ENCODE measurements at regions not wholly inside any gene's neighbourhood (a gene's known extent, or its start where the extent isn't known, plus 50 kb on each side); places are given as distances from the start of the nearest gene placed in this dataset.
"Not testable (repeated sequence)": the region's sequence is repeated elsewhere in the genome, so short reads cannot be mapped to it uniquely, and the experiment has no call there.

DNA sequence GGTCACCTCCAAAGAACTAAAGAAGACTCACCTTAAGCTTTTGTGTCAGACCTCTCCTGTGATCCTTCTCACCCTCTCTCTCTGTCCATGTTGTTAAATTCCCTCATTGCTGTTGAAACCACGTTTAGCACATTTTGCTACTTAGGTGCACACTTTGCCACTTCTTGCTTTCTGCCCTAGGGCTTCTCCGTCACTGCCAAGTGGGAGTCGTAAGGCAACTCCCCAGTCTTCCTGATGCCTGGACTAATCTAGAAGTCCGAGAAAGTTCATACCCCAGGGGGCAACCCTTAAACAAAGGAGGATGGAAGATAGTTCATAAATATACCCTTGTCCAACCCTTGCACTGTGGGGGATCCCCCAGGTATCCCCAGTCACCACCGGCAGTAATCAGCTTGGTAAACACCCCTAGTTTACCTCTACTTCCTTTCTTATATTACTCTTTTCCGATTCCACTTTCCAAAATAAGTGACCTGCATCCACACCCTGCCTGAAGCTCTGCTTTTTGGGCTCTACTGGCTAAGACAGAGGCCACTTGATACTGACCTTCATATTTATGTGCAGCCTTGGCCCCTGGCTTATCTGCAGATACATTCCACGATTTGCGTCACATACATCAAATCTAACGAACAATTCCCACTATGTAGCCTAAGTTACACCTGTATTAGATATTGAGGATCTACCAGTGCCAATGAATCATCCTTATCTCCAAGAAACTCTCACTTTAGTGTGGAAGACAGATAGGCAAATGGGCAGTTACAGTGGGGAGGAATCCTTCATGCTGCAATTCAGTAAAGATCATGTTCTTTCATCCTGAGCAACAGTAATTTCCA, 776.2 kb downstream of the RNF144A start:
- no peak for DNase-seq

DNA sequence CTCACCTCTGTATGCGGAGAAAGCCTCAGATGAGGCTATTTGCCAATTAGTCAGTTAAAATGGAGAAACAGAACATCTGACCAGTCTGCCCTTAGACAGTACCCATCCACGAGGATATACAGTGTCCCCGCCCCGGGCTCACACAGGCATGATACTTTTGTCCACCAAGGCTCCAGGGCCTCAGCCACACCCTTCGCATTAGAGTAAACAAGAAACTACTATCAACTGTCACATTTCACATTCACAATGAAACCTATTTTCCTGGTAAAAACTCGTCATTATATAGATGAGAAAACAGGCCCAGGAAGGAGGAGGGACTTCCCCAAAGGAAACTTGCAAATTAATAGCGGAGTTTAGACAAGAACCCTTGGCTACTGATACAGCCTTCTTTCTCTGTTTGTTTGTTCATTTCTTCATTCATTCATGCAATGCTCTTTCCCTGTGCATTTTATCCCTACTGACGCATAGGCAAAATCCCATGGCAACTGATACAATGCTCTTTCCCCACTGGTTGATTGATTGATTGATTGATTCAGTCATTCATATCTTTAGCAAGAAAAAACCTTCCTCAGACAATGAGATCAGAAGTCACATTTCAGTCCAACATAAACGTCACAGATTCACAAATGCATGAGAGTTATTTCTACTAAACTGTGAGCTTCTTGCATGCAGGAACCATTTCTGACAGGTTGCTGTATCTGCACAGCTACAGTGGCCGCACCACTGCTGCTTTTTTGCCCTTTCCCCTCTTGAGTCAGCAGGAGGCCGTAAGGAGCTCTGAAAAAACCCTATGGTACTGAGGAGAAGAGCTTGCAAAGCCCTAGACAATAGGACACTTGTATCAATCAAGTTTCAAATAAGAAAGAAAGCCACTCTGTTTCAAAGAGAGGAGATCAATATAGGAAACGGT, 777.1 kb downstream of the RNF144A start:
- no peak for DNase-seq

DNA sequence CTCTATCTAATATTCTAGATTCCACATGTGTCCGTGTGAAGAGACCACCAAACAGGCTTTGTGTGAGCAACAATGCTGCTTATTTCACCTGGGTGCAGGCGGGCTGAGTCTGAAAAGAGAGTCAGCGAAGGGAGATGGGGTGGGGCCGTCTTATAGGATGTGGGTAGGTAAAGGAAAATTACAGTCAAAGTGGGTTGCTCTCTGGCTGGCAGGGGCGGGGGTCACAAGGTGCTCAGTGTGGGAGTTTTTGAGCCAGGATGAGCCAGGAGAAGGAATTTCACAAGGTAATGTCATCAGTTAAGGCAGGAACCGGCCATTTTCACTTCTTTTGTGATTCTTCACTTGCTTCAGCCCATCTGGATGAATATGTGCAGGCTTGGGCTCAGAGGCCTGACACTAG, 779.3 kb downstream of the RNF144A start:
- not testable (repeated sequence) for DNase-seq

DNA sequence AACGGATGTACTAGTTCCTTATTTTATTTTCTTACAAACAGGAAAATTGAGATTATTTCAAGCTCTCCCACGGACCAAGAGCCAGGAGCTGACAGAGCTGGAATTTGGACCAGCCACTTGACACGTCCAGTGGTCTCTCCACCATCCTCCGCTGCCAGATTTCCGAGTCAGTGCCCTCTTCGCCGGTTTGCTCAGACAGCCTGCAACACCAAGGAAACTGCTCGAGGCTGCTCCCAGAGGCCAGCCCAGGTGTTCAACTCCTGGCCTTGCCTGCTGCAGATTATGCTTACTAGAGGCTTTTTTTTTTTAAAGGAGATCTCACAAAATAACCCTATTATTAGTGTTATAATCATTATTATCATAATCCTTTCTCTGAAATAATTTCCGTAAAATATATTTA, 779.8 kb downstream of the RNF144A start:
- no peak for DNase-seq

DNA sequence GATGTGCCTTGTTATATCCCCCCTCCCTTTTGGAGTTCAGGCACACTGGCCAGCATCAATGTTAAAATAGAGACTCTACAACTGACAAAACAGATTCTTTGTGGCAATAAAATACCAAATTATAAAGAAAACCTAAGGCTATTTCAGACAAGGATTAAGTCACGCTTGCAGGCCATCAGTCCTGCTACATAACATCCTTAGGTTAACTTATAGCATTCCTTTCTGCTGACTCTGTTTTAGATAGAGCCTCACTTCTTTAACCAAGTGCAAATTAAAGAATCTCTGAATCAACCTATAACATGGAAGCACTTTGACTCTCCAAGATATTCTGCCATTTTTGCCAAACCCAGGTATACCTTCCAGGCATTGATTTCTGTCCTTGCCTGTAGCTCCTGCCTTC, 784.6 kb downstream of the RNF144A start:
- no peak for DNase-seq

DNA sequence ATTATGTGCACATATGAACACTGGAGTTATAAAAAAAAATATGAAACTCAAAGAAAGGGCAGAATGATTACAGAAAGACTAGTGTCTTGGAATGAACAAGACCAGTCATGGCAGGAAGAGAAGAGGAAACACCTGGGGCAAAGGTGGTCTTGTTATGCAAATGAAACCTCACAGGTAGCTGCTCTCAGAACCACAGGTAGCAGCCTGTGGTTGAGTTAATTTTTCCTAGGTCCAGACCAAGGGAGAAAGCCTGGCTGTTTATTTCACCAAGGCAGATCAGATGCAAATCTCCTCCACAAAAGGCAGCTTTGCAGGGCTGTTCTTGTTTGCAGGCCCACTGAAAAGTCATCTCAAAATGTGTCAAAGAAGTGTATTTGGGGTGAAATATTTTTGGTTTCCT, 785.8 kb downstream of the RNF144A start:
- DNase-seq, result no peak

DNA sequence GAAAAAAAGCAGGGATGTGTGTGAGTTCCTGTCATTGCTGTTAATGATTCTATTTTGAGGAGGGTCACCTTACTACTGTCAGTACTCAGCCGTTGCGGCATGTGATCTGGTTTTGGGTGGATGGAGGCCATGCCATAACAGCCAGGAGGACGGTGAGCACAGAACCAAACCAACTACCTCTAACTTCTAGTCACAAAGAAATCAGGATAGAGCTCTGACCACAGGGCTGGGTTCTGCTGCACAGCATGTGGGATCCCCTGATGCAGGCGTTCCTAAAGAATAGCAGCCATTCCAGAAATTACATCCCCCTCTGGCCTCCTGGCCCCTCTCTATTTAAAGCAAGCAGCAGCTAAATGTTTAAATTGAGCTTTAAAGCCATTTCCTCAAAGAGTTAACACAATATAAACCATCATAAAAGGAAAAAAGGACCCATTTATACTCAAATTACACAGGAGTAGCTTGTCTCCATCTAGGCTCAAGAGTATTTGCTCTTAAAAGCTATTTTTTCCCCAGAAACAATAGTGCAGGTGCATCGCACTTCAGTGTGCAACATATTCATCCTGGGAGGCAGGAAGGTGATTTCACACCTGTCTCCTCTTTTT, 786.4 kb downstream of the RNF144A start:
- peak; percentile 67 for DNase-seq

DNA sequence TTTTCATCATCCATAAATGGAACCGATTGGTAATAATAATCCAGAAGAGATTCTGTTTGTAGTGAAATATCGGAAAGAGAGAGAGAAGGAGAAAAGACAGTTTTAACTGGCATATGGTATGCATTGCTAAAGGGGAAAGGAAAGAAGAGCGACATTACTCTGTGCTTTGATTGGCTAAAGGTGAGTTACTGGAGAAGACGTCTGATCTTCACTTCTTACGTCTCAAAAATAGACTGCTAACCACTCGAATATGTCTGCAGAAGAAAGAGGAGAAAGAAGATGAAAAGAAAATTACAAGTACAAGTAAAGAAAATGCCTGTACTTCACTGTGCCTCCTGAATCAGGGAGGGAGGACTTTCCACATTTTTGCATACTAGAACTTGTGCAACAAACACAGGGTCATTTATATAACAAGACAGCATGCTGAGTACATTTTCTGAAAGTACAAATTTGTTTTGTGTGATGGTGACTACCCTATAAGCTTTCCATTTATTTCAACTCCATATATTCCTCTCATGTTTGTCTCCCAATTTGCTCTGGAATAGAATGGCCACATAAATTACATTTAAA, 787.2 kb downstream of the RNF144A start:
- no peak for DNase-seq

DNA sequence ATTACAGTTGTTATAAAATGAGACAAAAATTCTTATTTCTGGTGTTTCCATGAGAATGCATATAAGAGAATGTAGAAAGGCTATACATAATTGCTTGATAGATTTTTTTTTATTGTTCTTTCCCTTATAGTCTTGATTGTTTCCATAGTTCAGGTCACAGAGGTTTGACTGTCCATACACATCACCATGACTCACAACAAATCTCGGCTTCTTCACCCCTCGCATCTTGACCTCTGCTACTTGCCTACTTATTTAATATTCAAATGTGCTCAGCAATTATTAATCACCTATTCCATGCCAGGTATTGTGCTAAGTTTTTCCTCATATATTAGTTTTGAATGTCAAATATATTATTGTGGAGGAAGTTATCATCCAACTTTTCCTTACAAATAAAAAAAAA, 789.6 kb downstream of the RNF144A start:
- no peak for DNase-seq

DNA sequence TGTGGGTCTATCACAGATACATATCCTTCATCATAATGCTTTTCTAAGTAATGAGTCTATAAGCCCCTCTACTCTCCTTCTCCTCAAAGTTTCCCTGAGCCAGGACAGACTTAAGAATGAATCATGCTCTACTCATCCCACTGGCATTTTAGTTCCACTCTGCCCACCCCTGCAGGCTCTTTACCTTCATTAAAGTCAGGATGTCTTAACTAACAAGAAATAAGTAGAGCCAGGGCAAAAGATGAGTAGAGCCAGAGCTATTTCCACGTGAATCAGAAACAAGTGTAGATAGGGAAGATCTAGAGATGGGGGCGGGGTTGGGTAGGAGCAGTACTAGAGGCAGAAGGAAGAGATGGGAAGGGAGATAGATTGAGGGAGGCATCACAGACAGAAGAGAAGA, 790.5 kb downstream of the RNF144A start:
- no peak for DNase-seq

DNA sequence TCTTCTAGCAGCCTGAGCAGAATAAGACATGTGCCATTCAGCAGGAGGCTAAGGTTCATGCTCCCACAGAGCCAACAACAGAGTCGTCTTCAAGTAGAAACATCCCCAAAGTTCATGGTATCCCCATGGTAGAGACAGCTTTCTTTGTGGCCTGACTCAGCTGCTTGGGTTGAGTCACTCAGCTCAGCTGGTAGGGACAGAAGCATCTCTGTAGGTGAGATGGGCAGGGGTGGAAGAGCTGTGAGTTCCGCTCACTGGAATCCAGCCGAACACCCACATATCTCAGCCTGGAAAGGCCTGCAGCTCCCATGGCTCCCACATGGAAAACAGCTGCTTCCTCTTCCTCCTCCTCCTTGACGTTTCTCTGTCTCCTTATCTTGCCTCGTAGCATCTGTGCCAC, 792.7 kb downstream of the RNF144A start:
- DNase-seq, result no peak

DNA sequence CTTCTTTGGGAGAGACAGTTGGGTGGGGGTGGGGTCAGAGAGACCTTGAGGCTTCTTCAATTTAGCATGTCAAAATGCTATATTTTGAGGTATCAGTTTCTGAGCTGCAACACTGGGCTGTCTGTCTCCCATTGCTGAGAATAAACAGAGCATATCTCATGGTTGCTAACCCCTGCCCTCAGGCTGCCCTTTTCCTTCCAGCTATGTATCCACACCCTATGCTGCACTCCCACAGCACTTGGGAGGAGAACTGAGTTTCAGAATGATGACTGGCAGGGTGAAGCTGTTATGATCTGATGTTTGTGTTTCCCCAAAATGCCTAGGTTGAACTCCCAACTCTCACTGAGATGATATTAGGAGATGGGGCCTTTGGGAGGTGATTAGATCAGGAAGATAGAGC, 794.0 kb downstream of the RNF144A start:
- DNase-seq, result no peak

DNA sequence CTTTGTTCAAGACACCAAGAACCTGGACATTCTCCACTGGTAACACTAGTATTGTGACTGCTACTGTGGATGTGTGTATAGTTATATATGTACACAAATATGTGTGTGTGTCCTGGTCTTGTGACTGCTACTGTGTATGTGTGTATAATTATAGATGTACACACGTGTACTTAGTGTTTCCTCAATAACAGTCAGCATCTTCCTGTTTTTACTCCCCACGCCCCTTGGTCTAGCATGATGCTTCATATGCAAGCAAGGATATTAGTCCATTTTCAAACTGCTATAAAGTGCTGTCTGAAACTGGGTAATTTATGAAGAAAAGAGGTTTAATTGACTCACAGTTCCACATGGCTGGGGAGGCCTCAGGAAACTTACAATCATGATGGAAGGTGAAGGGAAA, 802.7 kb downstream of the RNF144A start:
- no peak for DNase-seq

DNA sequence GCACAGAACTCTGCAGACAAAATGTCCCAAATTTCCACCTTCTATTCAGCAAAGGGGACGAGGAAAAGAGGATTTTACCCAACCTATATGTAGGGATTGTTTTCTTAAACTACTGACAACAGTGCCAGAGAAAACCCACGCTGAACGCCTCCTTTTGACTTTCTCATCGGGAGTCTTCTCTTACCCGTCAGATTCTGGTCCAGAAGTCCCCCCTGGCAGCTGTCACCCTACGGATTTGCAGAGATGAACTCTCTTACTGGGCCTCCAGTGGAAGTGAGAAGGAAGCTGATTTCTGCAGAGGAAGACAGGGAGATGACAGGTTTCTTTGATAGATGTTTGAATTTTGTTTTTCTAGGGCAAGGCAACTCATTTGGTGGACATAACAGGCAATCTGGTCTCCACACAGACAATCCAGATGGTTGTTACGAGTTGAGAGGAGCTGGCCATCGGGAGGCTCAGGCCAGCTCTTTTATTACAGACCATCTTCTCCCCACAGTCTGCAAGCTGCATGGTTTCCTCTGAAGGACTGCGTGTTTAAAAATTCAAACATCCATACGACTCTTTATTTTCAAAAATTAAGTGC, 804.3 kb downstream of the RNF144A start:
- DNase-seq, result no peak

DNA sequence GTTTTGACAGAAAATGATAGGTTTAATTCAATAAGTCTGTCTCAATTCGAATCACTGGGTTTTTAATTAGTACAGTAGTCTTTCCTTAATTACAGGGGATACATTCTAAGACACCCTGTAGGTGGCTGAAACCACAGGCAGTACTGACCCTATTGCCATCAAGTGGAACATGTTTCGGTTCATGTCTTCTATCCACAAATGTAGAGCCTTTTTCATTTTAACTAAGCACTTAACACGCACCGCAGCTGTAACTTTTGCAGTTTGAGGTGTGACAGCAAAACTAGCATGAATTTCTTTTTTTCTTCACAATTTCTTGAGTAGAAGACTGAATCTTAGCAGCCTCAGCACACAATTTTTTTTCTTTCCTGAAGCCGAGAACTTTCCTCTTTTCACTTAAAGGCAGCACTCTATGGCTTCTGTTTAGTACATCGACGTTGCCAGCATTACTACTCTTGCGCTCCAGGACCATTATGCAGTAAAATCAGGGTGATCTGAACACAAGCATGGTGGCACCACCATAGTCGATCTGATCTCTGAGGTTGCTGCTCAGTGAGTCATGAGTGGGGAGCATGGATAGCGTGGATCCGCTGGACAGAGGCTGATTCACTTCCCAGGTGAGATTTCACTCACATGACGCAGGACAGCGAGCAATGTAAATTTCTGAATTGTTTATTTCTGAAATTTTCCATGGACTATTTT, 805.1 kb downstream of the RNF144A start:
- DNase-seq, result no peak

DNA sequence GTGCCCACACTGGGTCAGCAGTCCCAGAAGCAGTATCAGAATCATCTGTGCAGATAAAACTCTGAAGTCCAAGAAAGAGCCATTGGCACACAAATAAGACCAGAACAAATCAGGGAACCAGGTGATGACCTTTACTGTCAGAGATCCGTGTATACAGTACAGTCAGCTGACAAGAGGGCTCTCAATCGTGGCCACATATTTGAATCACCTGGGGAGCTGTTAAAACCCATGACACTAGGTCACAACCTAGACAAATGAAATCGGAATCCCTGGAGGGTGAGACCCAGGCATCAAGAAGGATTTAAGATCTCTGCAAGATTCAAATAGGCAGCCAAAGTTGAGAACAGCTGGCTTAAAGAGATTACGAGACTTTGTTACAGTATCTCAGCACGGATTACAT, 807.1 kb downstream of the RNF144A start:
- DNase-seq, result no peak

DNA sequence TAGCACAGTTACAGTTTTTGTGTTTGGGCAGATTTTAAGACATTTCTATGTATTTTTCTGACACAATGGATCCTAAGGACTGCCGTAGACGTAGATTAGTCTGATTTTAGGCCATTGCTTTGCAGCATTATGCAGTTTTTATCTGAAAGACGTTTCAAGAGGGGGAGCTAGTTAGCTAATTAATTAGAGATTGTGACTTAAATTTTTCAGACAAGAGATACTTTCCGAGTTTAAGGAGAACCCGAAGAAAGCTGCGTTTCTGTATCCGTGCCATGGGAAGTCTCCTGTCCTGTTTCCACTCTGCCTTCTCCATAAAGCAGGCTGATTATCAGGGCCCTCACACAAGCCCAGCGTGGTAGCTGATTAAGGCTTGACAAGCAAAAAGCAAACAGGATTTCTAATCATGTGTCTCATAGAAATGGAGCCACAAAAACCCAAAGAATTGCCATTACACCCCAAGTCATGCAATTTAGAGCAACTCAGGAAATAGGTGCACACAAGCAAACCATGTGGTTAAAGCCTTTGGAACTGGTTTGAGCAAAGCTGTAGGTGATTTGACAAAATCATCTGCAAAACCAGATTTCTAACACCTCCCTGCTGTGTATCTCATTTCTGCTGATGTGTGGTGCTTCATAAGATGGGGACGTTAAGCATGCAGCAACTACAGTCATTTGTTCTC, 808.1 kb downstream of the RNF144A start:
- DNase-seq, result no peak

DNA sequence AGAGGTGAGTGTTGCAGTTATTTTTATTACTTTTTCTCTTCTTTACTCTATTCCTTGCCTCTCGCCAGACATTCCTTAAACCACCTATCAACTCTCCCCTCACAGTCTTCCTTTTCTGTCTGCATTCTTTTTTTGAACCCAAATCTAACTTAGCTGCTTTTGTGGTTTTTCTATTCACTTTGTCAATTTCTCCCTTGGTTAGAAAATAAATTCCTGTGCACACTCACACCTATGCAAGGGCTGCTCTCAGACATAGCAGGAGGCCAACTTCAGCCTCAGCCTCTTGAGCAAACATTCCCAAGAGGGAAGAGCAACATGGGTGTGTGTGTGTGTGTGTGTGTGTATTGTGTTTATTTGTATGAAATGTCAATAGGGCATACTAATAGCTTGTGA, 808.6 kb downstream of the RNF144A start:
- DNase-seq, result no peak

DNA sequence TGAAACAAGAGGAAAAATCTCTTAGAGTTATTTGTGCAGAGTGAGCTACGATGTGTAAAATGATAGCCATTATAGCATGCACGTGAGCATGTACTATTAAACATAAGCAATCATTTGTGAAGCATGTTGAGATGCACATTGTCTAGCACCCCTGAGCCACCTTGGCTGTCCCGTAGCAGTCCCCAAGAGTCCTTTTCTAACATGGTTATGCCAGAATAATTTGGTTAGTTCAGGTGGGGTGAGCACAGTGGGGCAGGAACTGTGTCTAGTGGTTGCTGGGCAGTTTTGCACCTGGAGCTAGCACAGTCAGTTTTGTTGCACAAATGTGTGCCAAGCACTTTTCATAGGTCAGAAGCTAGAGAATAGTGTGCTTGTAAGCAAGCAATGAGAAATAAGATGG, 809.8 kb downstream of the RNF144A start:
- no peak for DNase-seq

DNA sequence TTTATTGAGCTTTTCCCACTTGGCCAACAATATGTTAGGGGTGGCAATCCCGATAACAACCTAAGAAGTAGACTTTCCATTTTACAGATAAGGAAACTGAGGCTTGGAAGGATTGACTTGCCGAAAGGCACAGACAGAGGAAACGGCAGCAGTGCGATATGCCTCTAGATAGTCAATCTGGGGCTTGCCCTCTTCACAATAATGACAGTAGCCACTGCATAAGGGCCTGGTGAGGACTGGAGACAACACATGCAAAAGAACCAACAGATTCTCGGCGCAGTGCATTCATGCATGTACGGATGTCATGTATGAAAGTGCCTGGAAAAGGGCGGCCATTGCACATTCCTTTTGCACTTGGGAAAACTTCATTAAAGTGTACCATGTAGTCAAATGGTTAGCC, 811.2 kb downstream of the RNF144A start:
- no peak for DNase-seq

DNA sequence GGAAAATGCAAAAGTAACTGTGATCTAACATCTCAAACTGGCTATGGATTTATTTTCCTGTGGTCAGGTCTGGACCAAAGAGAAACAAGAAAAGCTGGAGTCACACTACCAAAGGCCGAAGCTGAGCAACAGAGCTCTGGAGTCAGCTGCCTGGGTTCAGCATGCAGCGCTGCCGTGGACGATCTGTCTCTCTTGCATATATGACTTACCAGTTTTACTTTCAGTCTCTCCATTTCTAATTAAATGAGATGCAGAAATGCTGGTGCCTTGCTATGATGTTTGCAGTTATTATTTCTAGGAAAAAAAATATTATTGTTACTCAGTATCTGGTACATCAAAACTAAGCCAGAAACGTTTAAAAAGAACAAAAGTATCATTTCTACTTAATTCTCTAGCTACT, 813.2 kb downstream of the RNF144A start:
- no peak for DNase-seq

DNA sequence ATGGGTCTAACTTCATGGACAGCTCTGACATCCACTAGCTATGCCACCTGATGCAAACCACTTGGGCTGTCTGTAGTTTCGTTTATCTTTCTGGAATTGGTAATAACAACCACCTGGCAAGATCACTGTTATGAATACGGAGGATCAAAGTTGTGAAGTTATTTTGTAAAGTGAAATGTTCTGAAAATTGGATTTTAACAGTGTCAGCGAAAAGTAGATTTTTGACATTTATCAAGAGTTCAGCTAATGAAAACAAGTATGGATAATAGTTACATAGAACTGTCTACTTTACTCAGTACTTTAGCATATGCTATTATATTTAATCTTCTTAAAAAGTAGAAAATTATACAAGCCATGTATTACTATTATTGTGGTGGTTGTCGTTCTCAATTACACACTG, 813.8 kb downstream of the RNF144A start:
- DNase-seq, result no peak

Data from NCI-H1105 (cell line).